OCI-LY1 (cell line): ENCODE measurements at regions not wholly inside any gene's neighbourhood (a gene's known extent, or its start where the extent isn't known, plus 50 kb on each side); places are given as distances from the start of the nearest gene placed in this dataset.

Experiments used
- H2AFZ ChIP-seq: fragments of 200-600 bp; sonication (generic), shearing (Covaris generic); 2 replicates; pipeline ENCODE4 v1.6.0; 2014; ENCODE audit warnings: antibody characterized with exemption, mild to moderate bottlenecking, low read length
- H3F3A ChIP-seq: fragments of 200-600 bp; sonication (generic), shearing (Covaris generic); 2 replicates; pipeline ENCODE4 v1.6.0; 2014; ENCODE audit warnings: mild to moderate bottlenecking, antibody characterized with exemption, low read length, moderate library complexity; ENCODE audit not compliant: insufficient read depth
- H3K27ac ChIP-seq: fragments of 200-600 bp; sonication (generic); 2 replicates; pipeline ENCODE4 v1.5.1; 2014; ENCODE audit warnings: low read length, mixed run types, mild to moderate bottlenecking, low read depth; ENCODE audit not compliant: poor library complexity, severe bottlenecking
- H3K27me3 ChIP-seq: fragments of 200-600 bp; sonication (generic); 2 replicates; pipeline ENCODE4 v1.6.0; 2014; ENCODE audit warnings: antibody characterized with exemption, mild to moderate bottlenecking, low read length, moderate library complexity; ENCODE audit not compliant: insufficient read depth
- H3K36me3 ChIP-seq: fragments of 200-600 bp; sonication (generic); 2 replicates; pipeline ENCODE4 v1.6.1; 2014; ENCODE audit warnings: mild to moderate bottlenecking, antibody characterized with exemption, low read length, moderate library complexity, mixed read lengths; ENCODE audit not compliant: insufficient read depth
- H3K4me1 ChIP-seq: fragments of 200-600 bp; sonication (generic); 2 replicates; pipeline ENCODE4 v1.5.1; 2014; ENCODE audit warnings: mild to moderate bottlenecking, low read length, moderate library complexity; ENCODE audit not compliant: insufficient read depth, severe bottlenecking
- H3K4me2 ChIP-seq: fragments of 200-600 bp; sonication (generic), shearing (Covaris generic); 2 replicates; pipeline ENCODE4 v1.6.1; 2014; ENCODE audit warnings: low read length
- H3K4me3 ChIP-seq: fragments of 200-600 bp; sonication (generic); 2 replicates; pipeline ENCODE4 v1.5.1; 2014; ENCODE audit warnings: low read length, low read depth, mild to moderate bottlenecking, mixed read lengths; ENCODE audit not compliant: poor library complexity, severe bottlenecking
- H3K79me2 ChIP-seq: fragments of 200-600 bp; shearing (Covaris generic); 2 replicates; pipeline ENCODE4 v1.6.1; 2016; ENCODE audit warnings: mixed run types, low read length, mixed read lengths; ENCODE audit not compliant: insufficient read depth
- H3K9ac ChIP-seq: fragments of 200-600 bp; sonication (generic), shearing (Covaris generic); 2 replicates; pipeline ENCODE4 v1.6.1; 2014; ENCODE audit warnings: mild to moderate bottlenecking, low read length, mixed read lengths
- H3K9me2 ChIP-seq: fragments of 200-600 bp; sonication (generic), shearing (Covaris generic); 2 replicates; pipeline ENCODE4 v1.6.1; 2014; ENCODE audit warnings: low read depth, mild to moderate bottlenecking, low read length, mixed read lengths
- H3K9me3 ChIP-seq: fragments of 200-600 bp; shearing (Covaris generic); 2 replicates; pipeline ENCODE4 v1.6.1; 2014; ENCODE audit warnings: low read length, mixed read lengths
- H4K20me1 ChIP-seq: fragments of 200-600 bp; sonication (generic), shearing (Covaris generic); 2 replicates; pipeline ENCODE4 v1.6.0; 2016; ENCODE audit warnings: mild to moderate bottlenecking, low read length; ENCODE audit not compliant: insufficient read depth
- CTCF ChIP-seq: fragments of 200-600 bp; sonication (generic), shearing (Covaris generic); IDR thresholded peaks from 2 replicates; pipeline ENCODE4 v1.5.1; 2017; ENCODE audit warnings: mild to moderate bottlenecking, antibody characterized with exemption, low read length, moderate library complexity, mixed read lengths
- EZH2 ChIP-seq: fragments of 200-600 bp; sonication (generic), shearing (Covaris generic); IDR thresholded peaks from 2 replicates; pipeline ENCODE4 v1.8.0; 2017; ENCODE audit warnings: borderline replicate concordance, mixed run types, mild to moderate bottlenecking, antibody characterized with exemption, low read length, moderate library complexity, mixed read lengths

GRCh38 chr6:71645299-71645698 lies 241.1 kb upstream of the RIMS1 start:
- no peak for TF ChIP-seq CTCF
- no peak overlapping the region for H3K9ac ChIP-seq
- no peaks in the 10 kb centered on the region for H4K20me1 ChIP-seq
- H3K27ac ChIP-seq: no peak overlapping the region
- no peaks in the 10 kb centered on the region for H3K4me1 ChIP-seq
- H2AFZ ChIP-seq: no peak overlapping the region
- no peak overlapping the region for H3K4me2 ChIP-seq
- no peaks in the 10 kb centered on the region for H3F3A ChIP-seq
- H3K27me3 ChIP-seq: no peaks in the 10 kb centered on the region
- no peaks in the 10 kb centered on the region for H3K9me2 ChIP-seq
- no peaks in the 10 kb centered on the region for H3K79me2 ChIP-seq
- no peaks in the 10 kb centered on the region for H3K9me3 ChIP-seq
- no peak overlapping the region for H3K4me3 ChIP-seq
- H3K36me3 ChIP-seq: no peaks in the 10 kb centered on the region

- Histone ChIP-seq H3K27ac (no peak overlapping the region), H3K27me3 (no peaks in the 10 kb centered on the region), H3K36me3 (no peaks in the 10 kb centered on the region), H3K4me1 (no peaks in the 10 kb centered on the region), H2AFZ (no peak overlapping the region), H3K4me2 (no peak overlapping the region), H3K9ac (no peak overlapping the region), H3F3A (no peaks in the 10 kb centered on the region), H3K9me3 (no peaks in the 10 kb centered on the region), H4K20me1 (no peaks in the 10 kb centered on the region), H3K4me3 (no peak overlapping the region), H3K9me2 (no peaks in the 10 kb centered on the region), H3K79me2 (no peaks in the 10 kb centered on the region)
- TF ChIP-seq CTCF: no peak
- TF ChIP-seq EZH2: no peak
Observed at GRCh38 chr6:71649915-71650314, 236.4 kb upstream of the RIMS1 start.

- Histone ChIP-seq H3K4me2 (no peak overlapping the region), H3K27me3 (no peaks in the 10 kb centered on the region), H3K4me1 (no peaks in the 10 kb centered on the region), H2AFZ (no peak overlapping the region), H3K9ac (no peak overlapping the region), H3K9me2 (no peaks in the 10 kb centered on the region), H3K79me2 (no peaks in the 10 kb centered on the region), H4K20me1 (no peaks in the 10 kb centered on the region), H3K36me3 (no peaks in the 10 kb centered on the region), H3K4me3 (no peak overlapping the region), H3K9me3 (no peaks in the 10 kb centered on the region), H3K27ac (no peak overlapping the region), H3F3A (no peaks in the 10 kb centered on the region)
- no peak for TF ChIP-seq CTCF
- TF ChIP-seq EZH2: no peak
Observed at GRCh38 chr6:71651636-71652035, 234.7 kb upstream of the RIMS1 start.

GRCh38 chr6:71656121-71656520 lies 230.2 kb upstream of the RIMS1 start:
- TF ChIP-seq EZH2 (no peak), CTCF (no peak)
- Histone ChIP-seq H3K4me3 (no peak overlapping the region), H3K9me3 (no peaks in the 10 kb centered on the region), H3K4me2 (no peak overlapping the region), H3K9ac (no peak overlapping the region), H3F3A (no peaks in the 10 kb centered on the region), H2AFZ (no peak overlapping the region), H4K20me1 (no peaks in the 10 kb centered on the region), H3K79me2 (no peaks in the 10 kb centered on the region), H3K27me3 (no peaks in the 10 kb centered on the region), H3K27ac (no peak overlapping the region), H3K36me3 (no peaks in the 10 kb centered on the region), H3K9me2 (no peaks in the 10 kb centered on the region), H3K4me1 (no peaks in the 10 kb centered on the region)
